GM18861 (cell line): ENCODE measurements at regions not wholly inside any gene's neighbourhood (a gene's known extent, or its start where the extent isn't known, plus 50 kb on each side); places are given as distances from the start of the nearest gene placed in this dataset.

ENCODE experiments used
- ATAC-seq: cut with Tn5 transposase; IDR thresholded peaks from one replicate; pipeline ENCODE4 v1.9.1; 2021; ENCODE audit not compliant: unreplicated experiment

DNA sequence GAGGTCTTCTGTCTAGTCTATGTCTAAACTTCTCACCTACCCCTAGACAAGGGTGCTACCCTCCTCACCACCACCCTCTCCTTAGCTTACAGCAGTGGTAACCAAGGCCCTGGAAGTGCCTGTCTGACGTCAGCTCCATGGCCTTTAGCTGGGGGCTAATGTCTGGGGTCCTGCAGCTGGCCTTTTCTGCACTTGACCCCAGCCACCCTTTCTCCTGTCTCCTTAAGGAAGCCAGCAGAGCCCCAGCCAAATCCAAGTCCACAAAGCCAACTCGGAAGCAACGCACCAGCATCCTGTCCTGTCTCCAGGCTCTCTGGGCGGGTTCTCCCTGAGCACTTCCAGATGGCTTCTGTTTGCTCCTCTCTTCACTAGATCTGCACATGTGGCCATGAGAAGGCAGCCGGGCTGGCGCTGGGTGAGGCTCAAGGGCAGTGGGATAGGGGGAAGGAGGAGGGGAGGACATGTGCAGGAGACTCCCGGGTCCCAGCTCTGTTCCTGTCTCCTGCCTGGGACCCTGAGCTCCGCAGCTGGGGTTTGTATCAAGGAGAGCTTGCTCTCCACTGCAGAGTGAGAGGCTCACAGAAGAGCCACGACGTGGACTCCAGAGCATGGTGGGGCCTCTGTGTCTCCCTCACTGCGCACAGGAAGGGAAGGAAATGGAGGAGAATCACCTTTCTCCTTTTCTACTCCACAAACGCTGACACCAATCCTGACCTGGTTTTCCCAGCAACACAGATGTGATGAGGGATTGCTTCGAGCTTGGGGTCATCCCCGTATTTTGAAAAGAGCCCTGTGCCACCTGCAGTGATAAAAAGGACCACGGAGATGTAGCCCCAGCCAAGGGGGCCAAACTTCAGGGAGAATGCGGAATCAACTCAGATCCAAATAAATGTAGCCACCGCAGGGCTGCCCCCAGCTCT is 204.2 kb downstream of the USP12 start:
- no peak for ATAC-seq

DNA sequence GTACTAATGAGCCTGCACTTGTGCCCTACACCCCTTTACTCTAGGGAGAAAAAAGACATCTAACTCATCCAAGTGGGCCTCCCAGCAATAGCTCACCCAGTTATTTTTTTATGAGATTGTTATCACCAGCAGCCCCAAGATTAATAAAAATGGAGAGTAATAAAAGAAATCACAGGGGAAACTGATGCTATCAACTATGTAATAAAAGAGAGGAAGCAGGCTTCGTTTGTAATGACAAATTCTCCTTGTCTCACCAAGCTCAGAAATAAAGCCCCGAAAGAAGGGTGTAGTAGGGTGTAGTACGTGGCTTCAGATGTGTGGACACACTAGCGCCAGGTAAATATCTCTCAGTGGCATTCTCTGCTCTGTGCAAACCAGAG is 204.9 kb downstream of the USP12 start:
- ATAC-seq: no peak

DNA sequence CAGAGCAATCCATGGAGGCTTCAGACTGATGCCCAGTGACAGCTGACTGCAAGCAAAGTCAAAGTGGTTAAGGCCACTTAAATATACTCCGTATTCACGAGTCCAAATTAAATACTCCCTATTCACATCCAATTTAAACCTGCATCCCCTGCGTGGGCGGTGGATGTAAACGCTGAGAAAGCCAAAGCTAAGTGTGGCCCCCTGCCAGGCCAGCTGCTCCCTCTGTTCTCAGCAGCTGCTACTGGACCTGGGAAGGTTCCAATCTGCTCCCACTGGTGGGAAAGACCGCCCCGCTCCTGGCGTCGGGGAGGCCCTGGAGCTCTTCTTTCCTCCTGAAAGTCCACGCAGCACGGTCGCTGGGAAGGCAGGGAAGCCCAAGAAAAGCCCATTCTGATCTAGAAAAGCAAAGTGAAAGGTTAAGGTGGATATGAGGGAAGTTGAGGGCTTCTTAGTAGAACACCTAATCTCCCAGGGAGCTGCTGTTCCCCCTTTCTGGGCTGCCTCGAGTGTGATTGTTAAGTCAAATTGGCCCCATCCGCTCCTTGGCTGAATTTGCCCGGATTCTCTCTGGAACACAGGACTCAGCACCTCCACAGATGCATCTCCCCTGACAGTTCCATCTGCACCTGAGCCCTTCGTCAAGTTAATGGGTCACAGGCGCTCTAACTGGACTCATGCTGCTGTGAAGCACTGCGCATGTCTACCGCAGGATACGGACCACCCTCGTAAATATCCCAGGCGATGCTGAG is 205.5 kb downstream of the USP12 start:
- ATAC-seq: no peak

DNA sequence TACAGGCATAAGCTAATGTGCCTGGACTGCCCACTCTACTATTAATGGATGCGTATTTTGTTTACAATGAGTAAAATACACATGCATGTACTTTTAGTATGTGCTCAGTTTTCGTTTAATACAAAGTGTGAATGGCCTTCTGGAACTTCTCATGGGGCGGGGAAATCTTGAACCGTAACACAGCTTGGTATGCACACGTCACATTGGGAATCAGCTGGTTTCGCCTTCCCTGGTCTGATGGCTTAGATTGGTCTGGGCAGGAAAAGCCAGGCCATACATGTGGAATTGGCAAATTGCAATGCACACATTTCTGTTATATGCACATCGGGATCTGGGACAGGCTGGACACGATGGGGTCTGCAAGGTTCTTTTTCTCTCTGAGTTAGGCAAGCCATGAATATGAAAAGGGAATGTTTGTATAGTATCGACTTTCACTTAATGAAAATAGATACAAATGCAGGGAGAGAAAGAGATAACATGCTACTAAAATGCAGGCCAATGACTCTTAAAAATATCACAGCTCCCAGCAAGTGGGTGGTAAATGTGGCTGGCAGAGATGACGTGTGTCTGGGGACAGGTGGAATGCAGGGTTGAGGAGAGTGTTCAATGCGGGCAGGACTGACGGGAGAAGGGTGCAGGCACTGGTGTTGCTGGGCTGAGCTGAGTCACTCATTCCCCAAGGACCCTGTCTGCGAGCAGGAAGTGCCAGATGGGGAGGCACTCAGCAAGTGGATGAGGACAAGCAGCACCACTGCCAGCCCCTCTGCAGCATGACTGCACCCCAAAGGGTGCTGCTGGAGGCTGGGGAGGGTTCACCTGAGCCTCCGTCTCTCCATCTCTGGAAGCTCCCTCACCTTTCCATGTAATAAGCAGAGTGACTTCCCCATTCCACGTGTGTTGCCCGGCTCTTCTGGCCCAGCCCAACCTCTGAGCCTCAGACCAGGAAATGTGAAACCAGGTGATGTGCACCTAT is 204.0 kb upstream of the GPR12 start:
- ATAC-seq: no peak

DNA sequence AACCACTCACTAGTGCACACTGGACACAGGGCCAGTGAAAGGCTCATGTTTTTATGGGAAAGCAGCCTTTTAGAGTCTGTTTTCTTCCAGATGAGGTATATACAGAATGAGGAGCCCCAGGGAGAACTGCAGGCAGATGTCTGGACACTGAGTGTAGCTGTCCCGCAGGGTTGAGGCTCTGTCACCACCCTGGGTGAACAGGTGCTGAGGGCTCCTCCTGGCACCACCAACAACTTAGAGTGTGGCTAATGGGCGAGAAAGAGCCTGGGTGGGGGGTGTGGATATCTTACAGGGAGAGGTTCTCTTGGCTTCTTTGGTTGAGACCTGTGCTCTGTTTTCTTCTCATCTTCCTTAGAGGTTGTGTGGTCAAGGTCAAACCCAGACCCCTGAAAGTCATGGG is 202.1 kb upstream of the GPR12 start:
- ATAC-seq: no peak

DNA sequence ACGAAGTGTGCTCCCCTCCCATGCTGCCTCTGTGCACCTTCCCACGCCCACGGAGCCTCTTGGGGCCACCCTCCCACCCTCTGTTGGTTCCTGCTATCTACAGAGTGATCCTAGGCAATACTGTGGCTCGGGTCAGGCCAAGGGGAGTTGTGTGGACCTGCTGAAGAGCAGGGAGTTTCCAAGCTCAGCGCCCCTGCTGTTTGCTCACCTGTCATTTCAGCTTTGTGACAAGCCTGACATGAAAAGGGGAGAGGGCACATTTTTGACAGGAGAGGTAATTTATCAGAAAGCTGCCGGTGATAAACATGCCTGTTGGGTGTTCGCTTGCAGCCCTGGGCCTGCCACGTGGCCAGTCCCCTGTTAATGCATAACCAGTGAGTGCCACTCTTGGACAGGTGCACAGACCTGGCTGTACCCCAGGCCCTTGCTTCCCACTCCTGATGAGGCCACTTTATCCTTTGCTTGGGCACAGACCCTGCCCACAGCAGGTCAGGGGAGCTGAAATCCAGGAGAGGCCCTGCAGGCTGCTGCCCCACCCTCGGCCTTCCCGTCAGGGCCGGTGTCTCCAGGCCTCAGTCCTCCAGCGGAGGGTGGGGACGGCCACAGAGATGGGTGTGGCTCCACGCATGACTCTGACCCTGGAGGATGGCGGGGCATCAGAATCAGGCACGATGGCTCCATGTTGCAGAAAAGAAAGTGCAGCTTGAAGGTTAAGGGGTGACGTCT is 201.5 kb upstream of the GPR12 start:
- no peak for ATAC-seq

DNA sequence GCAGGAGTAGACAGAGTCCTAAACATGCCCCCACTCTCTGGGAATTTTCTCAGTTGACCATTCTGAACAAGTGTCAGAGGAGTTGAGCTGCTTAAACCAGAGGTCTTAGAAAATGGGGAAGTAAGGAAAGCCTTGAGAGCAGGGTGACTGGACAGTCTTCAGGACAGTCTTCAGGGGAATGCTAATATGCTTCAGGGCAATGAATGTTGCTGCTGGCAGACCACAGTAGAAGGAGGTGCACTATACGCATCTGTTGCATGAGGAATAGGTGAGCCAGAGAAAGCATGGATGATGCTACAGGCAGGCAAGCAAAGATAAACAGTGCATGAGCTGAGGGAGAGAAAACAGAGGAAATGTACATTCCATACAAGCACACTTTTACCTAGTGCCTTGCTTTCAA is 196.6 kb upstream of the GPR12 start:
- no peak for ATAC-seq

DNA sequence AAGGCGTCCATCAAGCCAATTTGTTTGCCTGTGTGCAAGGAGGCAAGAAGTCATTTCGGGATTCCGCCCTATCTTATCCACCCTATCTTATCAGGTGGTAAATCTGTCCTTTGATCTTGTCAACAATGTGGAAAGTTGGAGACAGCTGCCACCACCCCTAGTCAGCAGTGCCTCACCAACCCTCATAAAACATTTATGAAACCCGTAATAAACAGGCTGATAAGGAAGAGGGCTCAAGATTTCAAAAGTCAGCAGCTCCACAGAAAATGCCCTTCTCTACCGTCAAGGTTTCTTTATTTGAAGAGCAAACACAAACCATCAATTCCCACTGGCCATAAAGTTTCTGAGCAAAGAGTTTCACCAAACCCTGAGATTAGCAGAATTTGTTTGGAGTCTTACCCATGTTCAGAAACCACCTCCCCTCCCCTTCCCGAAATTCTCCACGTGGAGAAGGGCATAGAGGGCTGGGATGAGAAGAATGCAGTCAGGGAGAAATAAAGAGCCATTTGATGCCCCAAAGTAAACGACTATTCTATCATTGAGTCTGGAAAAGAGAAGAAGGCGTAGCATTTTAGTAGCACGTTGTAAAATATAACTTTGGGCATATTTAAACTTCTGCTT is 196.0 kb upstream of the GPR12 start:
- no peak for ATAC-seq

DNA sequence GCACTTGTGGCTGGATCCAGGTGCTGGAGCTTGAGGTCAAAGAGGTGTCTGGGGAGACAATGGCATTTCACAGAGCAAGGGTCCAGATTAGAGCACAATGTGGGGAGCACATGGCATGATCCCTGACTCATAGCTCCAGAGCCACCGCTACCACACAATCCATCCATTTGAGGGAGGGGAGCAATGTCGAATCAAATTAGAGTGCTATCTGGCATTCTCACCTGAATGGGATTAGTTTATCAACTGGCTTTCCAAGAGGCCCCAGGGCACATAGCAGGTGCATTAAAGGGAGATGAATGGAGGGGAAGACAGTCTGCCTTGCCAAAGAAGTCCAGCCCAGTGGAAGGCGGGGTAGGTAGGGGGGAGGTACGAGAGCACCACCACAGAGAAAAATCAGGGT is 194.4 kb upstream of the GPR12 start:
- ATAC-seq: no peak

DNA sequence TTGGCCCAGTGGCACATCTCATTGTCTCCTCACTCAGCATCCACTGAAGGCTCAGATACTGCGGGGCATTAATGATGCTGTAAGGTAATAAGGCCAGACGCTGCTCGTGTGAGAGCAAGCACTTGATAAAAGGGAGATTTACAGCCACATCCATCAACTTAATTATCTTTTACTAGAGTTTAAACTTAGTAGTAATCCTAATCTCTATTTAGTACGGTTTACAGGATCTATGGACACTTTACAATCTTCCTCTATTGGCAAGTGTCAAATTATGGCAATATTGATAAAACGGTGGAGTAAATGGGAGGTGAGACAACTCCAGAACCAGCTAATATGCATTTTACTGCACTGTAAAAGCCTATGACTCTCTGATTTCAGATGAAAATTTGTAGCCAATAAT is 192.7 kb upstream of the GPR12 start:
- ATAC-seq: no peak

DNA sequence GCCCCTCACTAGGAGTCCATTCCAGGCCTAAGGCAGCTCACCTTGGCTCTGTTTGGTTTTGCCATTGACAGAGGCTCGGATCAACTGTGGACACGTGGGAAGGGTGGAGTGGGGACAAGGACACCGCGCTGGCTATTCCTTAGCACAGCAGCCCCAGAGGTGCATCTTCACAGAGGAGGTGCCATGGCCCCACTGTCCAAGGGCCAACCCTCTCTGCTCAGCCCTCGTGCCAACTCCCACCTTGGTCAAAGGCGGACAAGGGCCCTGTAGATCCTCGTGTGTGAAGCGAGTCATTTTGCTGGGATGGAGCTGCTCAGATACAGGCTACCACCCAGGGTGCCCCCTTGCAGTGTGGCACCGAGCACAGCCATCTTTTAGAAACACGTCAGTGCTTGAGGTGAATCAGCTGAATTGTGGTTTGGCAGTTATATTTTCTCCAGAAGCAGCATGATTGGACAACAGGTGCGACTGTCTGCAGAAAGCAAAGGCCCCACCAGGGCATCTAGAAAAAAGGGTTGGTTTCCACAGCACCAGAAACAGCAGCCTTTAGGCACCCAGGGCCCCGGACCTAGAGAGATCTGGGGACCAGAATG is 192.1 kb upstream of the GPR12 start:
- ATAC-seq: no peak

DNA sequence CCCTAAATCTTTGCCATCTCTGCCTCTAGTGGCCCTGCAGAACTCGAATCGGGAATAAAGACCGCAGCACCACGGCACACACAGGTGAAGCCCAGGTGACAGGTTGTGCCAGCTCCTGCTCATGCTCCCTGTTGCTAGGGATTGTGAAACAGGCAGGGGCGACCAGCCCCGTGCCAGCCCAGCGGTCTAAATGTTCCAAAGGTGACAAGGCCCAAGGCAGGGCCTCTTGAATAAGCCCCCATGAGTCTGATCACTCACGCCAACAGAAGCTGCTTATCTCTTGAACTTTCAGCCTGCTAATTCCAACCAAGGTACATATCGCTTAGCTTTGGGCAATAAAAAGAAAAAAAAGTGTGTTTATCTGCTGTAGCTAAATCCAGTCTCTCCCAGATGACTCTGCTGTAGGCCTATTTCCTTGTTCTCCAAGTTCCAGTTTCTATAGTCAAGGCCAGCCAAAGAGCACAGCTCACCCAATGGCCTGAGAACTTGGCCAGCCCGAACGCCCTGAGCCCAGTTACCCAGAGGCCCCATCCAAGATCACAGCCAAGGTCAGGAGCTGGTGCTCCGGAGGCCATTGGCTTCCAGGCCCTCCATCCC is 191.1 kb upstream of the GPR12 start:
- no peak for ATAC-seq

DNA sequence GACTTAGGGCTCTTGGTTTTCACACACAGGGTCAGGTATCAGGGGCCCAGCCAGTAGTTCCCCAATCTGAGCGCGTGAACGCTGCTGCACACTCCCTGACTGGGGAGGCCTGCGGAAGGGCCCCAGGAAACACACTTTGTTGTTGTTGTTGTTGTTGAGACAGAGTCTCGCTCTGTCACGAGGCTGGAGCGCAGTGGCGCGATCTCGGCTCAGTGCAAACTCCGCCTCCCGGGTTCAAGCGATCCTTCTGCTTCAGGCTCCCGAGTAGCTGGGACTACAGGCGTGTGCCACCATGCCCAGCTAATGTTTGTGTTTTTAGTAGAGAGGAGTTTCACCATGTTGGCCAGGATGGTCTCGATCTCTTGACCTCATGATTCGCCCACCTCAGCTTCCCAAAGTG is 190.4 kb upstream of the GPR12 start:
- no peak for ATAC-seq

DNA sequence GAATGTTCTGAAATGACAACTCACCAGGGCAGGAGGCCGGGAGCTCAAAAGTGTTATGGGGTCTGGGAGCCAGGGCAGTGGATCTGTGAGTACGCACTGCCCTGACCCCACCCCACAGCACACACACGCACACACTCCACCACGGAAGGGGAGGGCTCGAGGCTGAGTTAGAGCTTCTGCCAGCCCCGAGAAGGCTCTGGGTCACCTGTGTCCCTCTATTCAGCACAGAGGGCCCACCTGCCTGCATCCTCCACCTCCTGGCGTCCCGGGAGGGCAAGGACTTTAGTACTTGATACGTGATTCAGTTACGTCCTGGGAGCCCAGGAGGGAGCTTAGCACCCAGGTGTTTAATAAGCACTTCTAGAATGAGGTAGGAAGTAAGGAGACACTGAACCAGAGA is 190.0 kb upstream of the GPR12 start:
- ATAC-seq: no peak

DNA sequence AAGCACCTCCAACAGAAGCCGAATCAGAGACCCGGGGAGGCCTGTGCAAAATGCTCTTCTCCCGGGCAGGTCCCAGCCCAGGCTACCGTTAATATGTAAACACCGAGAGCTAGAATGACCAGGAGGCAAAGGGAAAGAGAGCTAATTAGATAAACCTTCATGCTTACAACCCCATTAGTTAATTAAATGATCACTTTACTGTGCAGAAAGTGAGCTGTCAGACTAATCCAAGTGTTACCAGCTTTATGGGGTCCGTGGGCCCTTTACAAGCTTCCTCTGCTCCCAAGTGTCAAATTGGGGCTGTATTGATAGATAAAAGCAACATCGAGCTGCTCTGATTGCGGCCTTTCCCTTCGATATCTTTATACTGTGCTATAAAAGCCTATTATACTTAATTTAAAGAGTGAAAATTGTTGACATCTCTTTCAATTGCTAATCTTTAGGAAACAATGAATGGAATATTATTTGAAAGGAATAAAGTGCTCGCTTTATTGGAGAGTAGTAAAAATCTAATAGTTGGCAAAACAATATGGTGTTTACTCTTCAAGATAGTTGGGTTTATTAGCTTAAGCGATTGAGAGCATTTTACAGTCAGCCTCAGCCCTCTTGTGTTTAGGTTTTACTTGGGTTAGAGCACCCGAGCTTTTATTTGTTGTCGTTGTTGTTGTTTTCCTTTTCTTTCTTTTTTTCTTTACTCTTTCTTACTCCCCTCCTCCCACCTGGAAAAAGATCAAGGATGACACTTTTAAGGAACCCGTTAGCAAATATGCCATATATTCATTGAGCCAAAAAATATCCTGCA is 189.3 kb upstream of the GPR12 start:
- no peak for ATAC-seq

DNA sequence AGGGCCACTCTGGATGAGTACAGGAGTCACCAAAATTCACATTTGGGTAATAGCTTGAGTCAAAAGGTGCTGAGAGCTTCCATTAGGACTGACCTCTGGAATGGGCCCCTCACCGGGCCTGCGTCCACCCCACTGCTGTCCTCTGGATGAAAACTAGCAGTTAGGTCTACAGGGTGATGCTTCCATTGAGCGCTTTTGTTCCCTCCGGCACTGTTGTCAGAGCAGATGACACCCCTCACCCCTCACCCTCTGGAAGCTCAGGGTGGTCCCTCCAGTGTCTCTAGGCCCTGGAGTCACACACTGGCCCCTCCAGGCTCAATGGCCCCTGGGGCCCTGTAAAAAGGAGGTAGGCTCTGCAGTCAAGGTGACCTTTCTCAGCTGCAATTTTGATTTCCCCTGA is 187.8 kb upstream of the GPR12 start:
- ATAC-seq: no peak

DNA sequence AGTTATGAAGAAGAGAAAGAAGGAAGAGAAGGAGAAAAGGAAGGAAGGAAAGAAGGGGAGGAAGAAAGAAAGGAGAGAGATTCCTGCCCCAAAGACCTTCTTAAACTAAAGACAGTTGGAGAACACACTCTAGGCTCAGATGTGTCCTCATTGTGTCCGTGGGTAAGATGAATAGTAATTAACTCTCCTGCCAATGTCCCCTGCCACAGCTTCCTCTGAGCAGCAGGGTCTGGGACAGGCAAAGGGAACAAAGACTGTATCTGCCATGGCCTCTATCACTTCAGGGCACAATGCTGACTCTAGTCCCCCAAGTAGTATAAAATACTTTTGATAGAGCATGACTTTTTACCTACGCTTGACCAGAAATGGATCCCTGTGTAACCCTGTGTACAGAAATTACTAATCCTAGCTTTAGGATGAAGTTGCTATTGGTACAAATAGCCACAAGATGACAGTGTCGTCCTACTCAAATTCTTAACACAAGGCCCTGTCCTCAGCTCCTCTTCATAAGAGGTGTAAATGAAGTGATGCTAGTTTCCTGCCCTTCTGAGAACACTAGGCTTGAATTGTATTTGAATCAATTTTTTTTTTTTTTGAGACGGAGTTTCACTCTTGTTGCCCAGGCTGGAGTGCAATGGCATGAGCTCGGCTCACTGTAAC is 186.2 kb upstream of the GPR12 start:
- ATAC-seq: peak; percentile 64

DNA sequence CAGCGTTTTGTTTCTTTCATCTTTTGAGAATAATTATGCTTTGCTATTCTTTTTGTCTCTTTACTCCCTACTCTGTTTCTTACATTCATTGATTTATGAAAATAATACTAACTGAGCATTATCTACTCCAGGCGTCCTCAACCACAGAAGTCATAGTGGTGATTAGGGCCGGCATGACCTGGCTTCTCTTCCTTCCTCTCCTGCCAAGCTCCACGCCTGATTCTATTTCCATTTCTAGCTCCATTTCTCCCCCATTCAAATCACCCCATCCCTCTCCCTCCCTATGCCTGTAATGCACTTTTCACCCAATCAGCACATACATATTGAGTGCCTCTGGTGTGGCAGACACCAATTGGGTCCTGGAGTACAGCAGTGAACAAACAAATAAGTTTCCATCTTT is 183.2 kb upstream of the GPR12 start:
- ATAC-seq: no peak
